Brain microvascular endothelial cell (primary cell): ENCODE measurements at regions not wholly inside any gene's neighbourhood (a gene's known extent, or its start where the extent isn't known, plus 50 kb on each side); places are given as distances from the start of the nearest gene placed in this dataset.

Source experiments
- DNase-seq: peaks from one replicate; pipeline ENCODE4 v3.0.0-alpha.2; 2020
- H3K27ac ChIP-seq: fragments of 250-450 bp; sonication (Bioruptor Pico); 2 replicates; pipeline ENCODE4 v1.5.1; 2020; ENCODE audit warnings: mild to moderate bottlenecking, moderate library complexity
- H3K27me3 ChIP-seq: fragments of 250-450 bp; sonication (Bioruptor Pico); replicated peaks from 2 replicates; pipeline ENCODE4 v1.5.1; 2020; ENCODE audit warnings: mild to moderate bottlenecking
- H3K36me3 ChIP-seq: fragments of 250-450 bp; sonication (Bioruptor Pico); replicated peaks from 2 replicates; pipeline ENCODE4 v1.5.1; 2020; ENCODE audit warnings: mild to moderate bottlenecking
- H3K4me3 ChIP-seq: 2 replicates; pipeline ENCODE4 v1.5.1; 2011; ENCODE audit warnings: low read depth, mild to moderate bottlenecking, control low read depth, low read length, moderate library complexity
- in situ Hi-C: cut with HindIII; loops from 2 replicates; pipeline ENCODE4 v1.10.0; 2017; ENCODE audit warnings: low sequenced_read_pairs, low pct_ligation_motif_present
- TF ChIP-seq, protein P1 (sequence below): IDR thresholded peaks from 2 replicates; pipeline ENCODE4 v1.5.1; 2011; ENCODE audit warnings: low read depth, mild to moderate bottlenecking, moderate library complexity, low read length, control low read depth, inconsistent platforms; ENCODE audit errors: missing control alignments

DNA sequence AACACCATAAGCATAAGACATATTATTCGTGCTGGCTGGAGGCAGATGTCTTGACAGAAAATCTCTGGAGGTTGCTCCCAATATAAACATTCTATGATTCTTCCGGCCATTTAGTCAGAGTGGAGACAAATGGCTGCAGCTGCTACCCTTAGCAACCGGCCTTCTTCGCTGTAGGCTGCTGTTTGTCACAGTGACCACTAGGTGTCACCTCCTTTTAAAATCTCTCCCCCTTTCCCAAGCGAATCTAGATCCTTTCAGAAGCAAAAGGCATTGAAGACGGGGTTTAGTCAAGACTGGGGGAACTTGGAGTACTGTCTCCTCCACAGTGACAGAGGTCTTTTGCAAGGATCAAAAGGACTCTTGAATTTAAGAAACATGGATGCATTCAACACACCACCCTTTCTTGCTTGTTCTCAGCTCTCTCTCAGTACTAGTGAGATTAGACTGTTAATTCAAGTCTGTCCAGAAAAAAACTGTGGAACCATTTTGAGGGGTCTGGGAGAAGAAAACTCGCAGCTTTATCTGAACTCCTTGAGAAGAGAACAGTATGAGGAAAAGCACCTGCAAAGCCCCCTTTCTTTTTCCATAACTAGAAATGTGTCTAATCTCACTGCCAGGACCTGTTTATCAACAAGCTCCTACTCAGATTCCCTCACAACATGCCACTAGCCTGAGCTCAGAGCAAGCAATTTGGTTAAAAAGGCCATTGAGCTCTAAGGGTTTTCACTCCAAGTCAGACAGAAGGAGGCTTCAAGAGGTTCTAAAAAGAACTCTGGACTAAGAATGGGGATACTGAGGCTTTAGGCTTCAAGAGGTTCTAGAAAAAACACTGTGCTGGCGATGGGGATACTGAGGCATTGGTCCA, 408.3 kb upstream of the PLXNA2 start:
- H3K27me3 ChIP-seq = no peaks in the 10 kb centered on the region
- no peak overlapping the region for H3K27ac ChIP-seq
- in situ Hi-C loops = no loop called here
- H3K4me3 ChIP-seq = no peak overlapping the region
- DNase-seq = peak; percentile 80
- no peaks in the 10 kb centered on the region for H3K36me3 ChIP-seq
- TF ChIP-seq, protein P1, sequence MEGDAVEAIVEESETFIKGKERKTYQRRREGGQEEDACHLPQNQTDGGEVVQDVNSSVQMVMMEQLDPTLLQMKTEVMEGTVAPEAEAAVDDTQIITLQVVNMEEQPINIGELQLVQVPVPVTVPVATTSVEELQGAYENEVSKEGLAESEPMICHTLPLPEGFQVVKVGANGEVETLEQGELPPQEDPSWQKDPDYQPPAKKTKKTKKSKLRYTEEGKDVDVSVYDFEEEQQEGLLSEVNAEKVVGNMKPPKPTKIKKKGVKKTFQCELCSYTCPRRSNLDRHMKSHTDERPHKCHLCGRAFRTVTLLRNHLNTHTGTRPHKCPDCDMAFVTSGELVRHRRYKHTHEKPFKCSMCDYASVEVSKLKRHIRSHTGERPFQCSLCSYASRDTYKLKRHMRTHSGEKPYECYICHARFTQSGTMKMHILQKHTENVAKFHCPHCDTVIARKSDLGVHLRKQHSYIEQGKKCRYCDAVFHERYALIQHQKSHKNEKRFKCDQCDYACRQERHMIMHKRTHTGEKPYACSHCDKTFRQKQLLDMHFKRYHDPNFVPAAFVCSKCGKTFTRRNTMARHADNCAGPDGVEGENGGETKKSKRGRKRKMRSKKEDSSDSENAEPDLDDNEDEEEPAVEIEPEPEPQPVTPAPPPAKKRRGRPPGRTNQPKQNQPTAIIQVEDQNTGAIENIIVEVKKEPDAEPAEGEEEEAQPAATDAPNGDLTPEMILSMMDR = peak; percentile 87

DNA sequence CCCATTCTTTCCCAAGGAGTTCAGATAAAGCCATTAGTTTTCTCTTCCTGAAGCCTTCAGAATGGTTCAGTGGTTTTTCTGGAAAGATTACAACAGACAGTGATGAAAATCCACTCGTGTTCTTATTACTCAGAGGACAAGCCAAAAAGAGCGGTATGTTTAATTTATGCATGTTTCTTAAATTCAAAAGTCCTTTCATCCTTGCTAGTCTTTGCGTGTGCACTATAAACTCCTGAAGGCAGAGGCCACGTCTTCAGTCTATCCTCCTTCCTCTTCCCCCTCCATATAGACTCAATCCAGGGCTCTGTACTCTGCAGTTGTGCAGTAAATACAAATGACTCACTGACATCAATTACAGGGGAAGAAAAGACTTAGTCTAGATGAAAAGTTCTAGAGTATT, 409.2 kb upstream of the PLXNA2 start:
- no peak for DNase-seq
- TF ChIP-seq, protein P1 = no peak
- Histone ChIP-seq H3K4me3 (no peak overlapping the region), H3K27me3 (no peaks in the 10 kb centered on the region), H3K36me3 (no peaks in the 10 kb centered on the region), H3K27ac (no peak overlapping the region)
- in situ Hi-C loops = no loop called here

DNA sequence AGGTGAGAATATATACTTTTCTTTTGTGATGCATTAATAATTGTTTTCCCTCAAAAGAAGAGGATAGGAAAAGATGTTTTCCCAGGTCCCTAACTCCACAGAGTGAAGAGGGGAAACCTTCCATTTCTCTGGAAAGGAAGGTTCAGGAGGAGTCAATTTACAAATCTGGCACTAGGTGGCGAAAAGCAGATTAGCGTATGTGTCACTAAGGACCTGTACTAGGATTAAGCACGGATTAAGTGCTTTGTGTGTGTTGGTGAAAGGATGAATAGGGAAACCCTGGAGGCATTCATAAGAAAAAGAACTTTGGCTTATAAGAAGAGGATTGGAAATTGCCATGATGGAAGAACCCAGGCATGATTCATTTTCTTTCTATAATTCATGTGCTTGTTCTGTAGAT, 410.1 kb upstream of the PLXNA2 start:
- in situ Hi-C loops = no loop called here
- TF ChIP-seq, protein P1 = peak; percentile 59
- no peak overlapping the region for H3K27ac ChIP-seq
- peak; percentile 5 for DNase-seq
- H3K36me3 ChIP-seq = no peaks in the 10 kb centered on the region
- H3K27me3 ChIP-seq = no peaks in the 10 kb centered on the region
- H3K4me3 ChIP-seq = no peak overlapping the region

DNA sequence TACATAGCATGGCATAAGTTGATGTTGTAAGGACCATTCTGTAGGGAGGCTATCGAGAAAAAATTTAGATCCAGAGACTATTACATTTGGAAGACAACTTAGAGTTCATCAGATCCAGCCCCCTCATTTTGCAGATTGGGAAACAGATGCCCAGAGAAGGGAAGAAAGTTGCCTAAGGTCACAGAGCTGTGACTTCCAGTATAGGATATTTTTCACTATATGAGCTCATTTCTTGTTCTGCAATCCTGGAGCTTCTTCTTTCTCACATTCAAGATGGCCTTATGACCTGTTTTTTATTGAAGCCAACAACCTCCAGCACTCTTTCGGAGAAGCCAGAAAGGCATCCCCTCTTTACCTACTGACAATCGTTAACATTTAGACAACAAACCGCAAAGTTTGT, 421.8 kb upstream of the PLXNA2 start:
- Histone ChIP-seq H3K4me3 (no peak overlapping the region), H3K27me3 (no peaks in the 10 kb centered on the region), H3K27ac (no peak overlapping the region), H3K36me3 (no peaks in the 10 kb centered on the region)
- TF ChIP-seq, protein P1 = no peak
- in situ Hi-C loops = no loop called here
- DNase-seq = no peak

DNA sequence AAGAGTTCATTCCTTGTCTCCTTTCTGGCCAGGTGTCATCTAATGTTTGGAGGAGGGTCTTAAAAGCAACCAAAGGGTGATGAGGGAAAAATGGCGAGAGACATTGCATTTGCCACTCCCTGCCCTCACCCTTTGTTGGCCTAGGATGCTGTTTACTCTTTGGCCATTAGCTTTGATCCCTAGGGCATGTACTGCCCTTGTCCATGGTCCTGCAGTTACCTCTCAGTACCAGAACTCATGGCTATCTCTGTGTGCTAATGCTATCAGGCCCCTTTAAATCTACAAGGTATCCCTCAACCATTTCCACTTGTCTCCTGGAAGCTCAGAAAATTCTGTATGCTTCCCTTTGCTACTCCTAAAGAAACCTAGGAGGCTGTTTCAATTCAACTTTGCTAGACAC, 424.8 kb upstream of the PLXNA2 start:
- H3K4me3 ChIP-seq = no peak overlapping the region
- H3K27ac ChIP-seq = no peak overlapping the region
- peak; percentile 4 for DNase-seq
- in situ Hi-C loops = no loop called here
- TF ChIP-seq, protein P1 = no peak
- H3K27me3 ChIP-seq = no peaks in the 10 kb centered on the region
- no peaks in the 10 kb centered on the region for H3K36me3 ChIP-seq

DNA sequence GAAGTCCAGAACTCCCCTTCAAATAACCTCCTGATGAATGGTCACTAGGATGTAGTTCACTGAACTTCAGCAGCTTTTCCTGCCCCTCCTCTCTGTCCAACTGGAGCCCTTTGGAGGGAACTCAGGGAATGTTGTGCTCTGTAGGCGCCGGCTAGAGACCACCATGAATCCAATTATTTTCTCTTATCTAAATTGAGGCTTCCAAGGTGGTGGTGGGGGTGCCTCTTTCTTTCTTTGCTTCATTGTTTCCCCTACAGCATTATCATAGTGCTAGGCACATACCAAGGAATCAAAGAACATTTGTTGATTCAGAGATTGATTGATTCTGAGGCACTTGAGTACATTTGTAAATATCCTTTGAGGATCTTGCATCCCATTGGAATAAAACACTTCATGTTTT, 426.6 kb upstream of the PLXNA2 start:
- no peak overlapping the region for H3K27ac ChIP-seq
- H3K27me3 ChIP-seq = no peaks in the 10 kb centered on the region
- no peaks in the 10 kb centered on the region for H3K36me3 ChIP-seq
- H3K4me3 ChIP-seq = no peak overlapping the region
- DNase-seq = no peak
- in situ Hi-C loops = no loop called here
- TF ChIP-seq, protein P1 = no peak
